GM18502 (cell line): ENCODE measurements at regions not wholly inside any gene's neighbourhood (a gene's known extent, or its start where the extent isn't known, plus 50 kb on each side); places are given as distances from the start of the nearest gene placed in this dataset.

Experiments used
- ATAC-seq: cut with Tn5 transposase; IDR thresholded peaks from one replicate; pipeline ENCODE4 v1.9.1; 2021; ENCODE audit warnings: mild to moderate bottlenecking; ENCODE audit not compliant: unreplicated experiment, poor library complexity

GRCh38 chr21:16070207-16070651 lies 340.4 kb downstream of the USP25 start:
- ATAC-seq, result no peak

- no peak for ATAC-seq
These were observed 341.3 kb downstream of the USP25 start for GRCh38 chr21:16071092-16071491.

- no peak for ATAC-seq
These were observed 342.0 kb downstream of the USP25 start for GRCh38 chr21:16071761-16072160.

GRCh38 chr21:16072221-16072620 lies 342.4 kb downstream of the USP25 start:
- ATAC-seq, result no peak

- ATAC-seq, result no peak
These were observed 343.0 kb downstream of the USP25 start for GRCh38 chr21:16072737-16073136.

GRCh38 chr21:16073586-16073985 lies 343.8 kb downstream of the USP25 start:
- no peak for ATAC-seq

- no peak for ATAC-seq
These were observed 345.2 kb downstream of the USP25 start for GRCh38 chr21:16074950-16075489.

GRCh38 chr21:16075649-16076282 lies 346.0 kb downstream of the USP25 start:
- ATAC-seq, result no peak

- no peak for ATAC-seq
These were observed 346.7 kb downstream of the USP25 start for GRCh38 chr21:16076465-16076864.

GRCh38 chr21:16078382-16078781 lies 348.6 kb downstream of the USP25 start:
- no peak for ATAC-seq

- ATAC-seq, result no peak
These were observed 350.0 kb downstream of the USP25 start for GRCh38 chr21:16079830-16080229.

GRCh38 chr21:16081304-16081703 lies 351.5 kb downstream of the USP25 start:
- ATAC-seq, result no peak

- peak; percentile 63 for ATAC-seq
These were observed 352.4 kb downstream of the USP25 start for GRCh38 chr21:16082038-16082816.

- no peak for ATAC-seq
These were observed 355.1 kb downstream of the USP25 start for GRCh38 chr21:16084776-16085364.

- ATAC-seq, result no peak
These were observed 355.6 kb downstream of the USP25 start for GRCh38 chr21:16085421-16085820.

- ATAC-seq, result no peak
These were observed 356.3 kb downstream of the USP25 start for GRCh38 chr21:16086121-16086520.

- no peak for ATAC-seq
These were observed 357.2 kb downstream of the USP25 start for GRCh38 chr21:16086936-16087335.

- ATAC-seq, result no peak
These were observed 357.7 kb downstream of the USP25 start for GRCh38 chr21:16087523-16087922.

GRCh38 chr21:16088056-16088455 lies 358.3 kb downstream of the USP25 start:
- ATAC-seq, result no peak

- ATAC-seq, result no peak
These were observed 365.2 kb downstream of the USP25 start for GRCh38 chr21:16095005-16095404.

GRCh38 chr21:16096988-16097387 lies 367.2 kb downstream of the USP25 start:
- no peak for ATAC-seq
